H9 (cell line): ENCODE measurements at regions not wholly inside any gene's neighbourhood (a gene's known extent, or its start where the extent isn't known, plus 50 kb on each side); places are given as distances from the start of the nearest gene placed in this dataset.

Source experiments
- DNase-seq: peaks from one replicate; pipeline ENCODE4 v3.0.0-alpha.2; 2017
- H2AFZ ChIP-seq: one replicate; pipeline ENCODE4 v1.6.1; 2013; ENCODE audit warnings: mild to moderate bottlenecking, low read length, control low read depth, moderate library complexity
- H2AK5ac ChIP-seq: 2 replicates; pipeline ENCODE4 v1.6.1; 2013; ENCODE audit warnings: low read length, control low read depth, mixed read lengths; ENCODE audit not compliant: insufficient read length
- H2BK120ac ChIP-seq: one replicate; pipeline ENCODE4 v1.6.1; 2013; ENCODE audit warnings: low read depth, mild to moderate bottlenecking, low read length, control low read depth, inconsistent platforms; ENCODE audit not compliant: poor library complexity, severe bottlenecking
- H2BK12ac ChIP-seq: 2 replicates; pipeline ENCODE4 v1.6.1; 2013; ENCODE audit warnings: low read length, control low read depth, mixed read lengths, low read depth; ENCODE audit not compliant: insufficient read length
- H2BK15ac ChIP-seq: 2 replicates; pipeline ENCODE4 v1.6.1; 2013; ENCODE audit warnings: low read depth, low read length, control low read depth
- H2BK20ac ChIP-seq: one replicate; pipeline ENCODE4 v1.6.1; 2013; ENCODE audit warnings: low read depth, mild to moderate bottlenecking, low read length, control low read depth, inconsistent platforms; ENCODE audit not compliant: poor library complexity, severe bottlenecking
- H2BK5ac ChIP-seq: 2 replicates; pipeline ENCODE4 v1.6.1; 2013; ENCODE audit warnings: low read length, control low read depth, mixed read lengths; ENCODE audit not compliant: insufficient read length
- H3K14ac ChIP-seq: 2 replicates; pipeline ENCODE4 v1.6.1; 2013; ENCODE audit warnings: low read length, control low read depth; ENCODE audit not compliant: insufficient read depth
- H3K18ac ChIP-seq: 2 replicates; pipeline ENCODE4 v1.6.1; 2013; ENCODE audit warnings: low read depth, mild to moderate bottlenecking, mixed read lengths, low read length, control low read depth; ENCODE audit not compliant: insufficient read length
- H3K23ac ChIP-seq: 2 replicates; pipeline ENCODE4 v1.6.1; 2013; ENCODE audit warnings: low read length, control low read depth, mixed read lengths, low read depth; ENCODE audit not compliant: insufficient read length
- H3K23me2 ChIP-seq: 2 replicates; pipeline ENCODE4 v1.6.1; 2013; ENCODE audit warnings: low read depth, mild to moderate bottlenecking, mixed read lengths, low read length, control low read depth; ENCODE audit not compliant: insufficient read length, poor library complexity, severe bottlenecking
- H3K27ac ChIP-seq: 2 replicates; pipeline ENCODE4 v1.5.1; 2013; ENCODE audit warnings: low read length, control low read depth, mixed read lengths, low read depth; ENCODE audit not compliant: insufficient read length
- H3K27me3 ChIP-seq: 2 replicates; pipeline ENCODE4 v1.6.1; 2013; ENCODE audit warnings: low read length, control low read depth, inconsistent platforms; ENCODE audit not compliant: insufficient read depth
- H3K4ac ChIP-seq: 2 replicates; pipeline ENCODE4 v1.6.1; 2013; ENCODE audit warnings: low read depth, mild to moderate bottlenecking, control low read depth, inconsistent platforms, low read length, moderate library complexity
- H3K4me1 ChIP-seq: 2 replicates; pipeline ENCODE4 v1.6.1; 2013; ENCODE audit warnings: low read length, control low read depth, inconsistent platforms; ENCODE audit not compliant: insufficient read depth
- H3K4me2 ChIP-seq: 2 replicates; pipeline ENCODE4 v1.6.1; 2013; ENCODE audit warnings: low read length, control low read depth, mixed read lengths; ENCODE audit not compliant: insufficient read length, insufficient read depth
- H3K56ac ChIP-seq: 2 replicates; pipeline ENCODE4 v1.6.1; 2013; ENCODE audit warnings: low read depth, mild to moderate bottlenecking, mixed read lengths, low read length, control low read depth; ENCODE audit not compliant: insufficient read length
- H3K79me1 ChIP-seq: 2 replicates; pipeline ENCODE4 v1.6.1; 2013; ENCODE audit warnings: low read depth, mild to moderate bottlenecking, moderate library complexity, low read length, control low read depth, inconsistent platforms; ENCODE audit not compliant: insufficient read depth, poor library complexity, severe bottlenecking
- H3K79me2 ChIP-seq: 2 replicates; pipeline ENCODE4 v1.6.1; 2013; ENCODE audit warnings: low read length, control low read depth, inconsistent platforms; ENCODE audit not compliant: insufficient read depth
- H3K9ac ChIP-seq: 2 replicates; pipeline ENCODE4 v1.6.1; 2013; ENCODE audit warnings: low read length, control low read depth, mixed read lengths; ENCODE audit not compliant: insufficient read length; ENCODE audit errors: extremely low read depth
- H3K9me3 ChIP-seq: one replicate; pipeline ENCODE4 v1.6.1; 2013; ENCODE audit warnings: low read depth, low read length, inconsistent platforms; ENCODE audit not compliant: control insufficient read depth
- H3T11ph ChIP-seq: one replicate; pipeline ENCODE4 v1.6.1; 2013; ENCODE audit warnings: mild to moderate bottlenecking, low read length, control low read depth, inconsistent platforms
- H4K20me1 ChIP-seq: one replicate; pipeline ENCODE4 v1.6.1; 2013; ENCODE audit not compliant: control insufficient read depth, insufficient read length, insufficient read depth
- H4K5ac ChIP-seq: 2 replicates; pipeline ENCODE4 v1.6.1; 2013; ENCODE audit warnings: low read depth, mild to moderate bottlenecking, mixed read lengths, low read length, control low read depth; ENCODE audit not compliant: insufficient read length
- H4K8ac ChIP-seq: replicated peaks from 2 replicates; pipeline ENCODE4 v1.6.1; 2013; ENCODE audit warnings: low read length, control low read depth, mixed read lengths, low read depth; ENCODE audit not compliant: insufficient read length
- H4K91ac ChIP-seq: 2 replicates; pipeline ENCODE4 v1.6.1; 2013; ENCODE audit warnings: low read depth, mild to moderate bottlenecking, moderate library complexity, mixed read lengths, low read length, control low read depth; ENCODE audit not compliant: insufficient read length
- H3K27ac Mint-ChIP-seq, 3 experiments: 2 replicates in 2 of 3; 3 replicates in 1 of 3; pipeline ENCODE4 v1.8.0; 2020 to 2021; ENCODE audit warnings: mixed read lengths in 3 of 3, mild to moderate bottlenecking in 1 of 3, moderate library complexity in 1 of 3
- H3K27me3 Mint-ChIP-seq: 2 replicates; pipeline ENCODE4 v1.8.0; 2021; ENCODE audit warnings: low read depth, mild to moderate bottlenecking, moderate library complexity, mixed read lengths
- H3K36me3 Mint-ChIP-seq, 3 experiments: 2 replicates in 2 of 3; 3 replicates in 1 of 3; pipeline ENCODE4 v1.8.0; 2020 to 2021; ENCODE audit warnings: low read depth in 3 of 3, mixed read lengths in 3 of 3; ENCODE audit not compliant: insufficient read depth in 1 of 3
- H3K4me1 Mint-ChIP-seq, 2 experiments: 2 replicates each; pipeline ENCODE4 v1.8.0; 2020; ENCODE audit warnings: mixed read lengths in 2 of 2
- H3K4me3 Mint-ChIP-seq, 2 experiments: 2 replicates in 1 of 2; 3 replicates in 1 of 2; pipeline ENCODE4 v1.8.0; 2020 to 2021; ENCODE audit warnings: mild to moderate bottlenecking in 2 of 2, mixed read lengths in 2 of 2, moderate library complexity in 1 of 2
- H3K9me3 Mint-ChIP-seq, 2 experiments: 2 replicates in 1 of 2; 3 replicates in 1 of 2; pipeline ENCODE4 v1.8.0; 2020; ENCODE audit warnings: mild to moderate bottlenecking in 2 of 2, mixed read lengths in 2 of 2, moderate library complexity in 1 of 2
- CTCF ChIP-seq: fragments of 200-600 bp; sonication (generic); conservative IDR thresholded peaks from 3 replicates; pipeline ENCODE4 v1.8.0; 2021; ENCODE audit warnings: antibody characterized with exemption, mild to moderate bottlenecking
- WGBS: extraction: QIAGEN DNeasy Blood & Tissue Kit; methylation state at CpG from one replicate; pipeline ENCODE4 v1.1.7; 2013; ENCODE audit warnings: missing lambda C conversion rate, low lambda C conversion rate, mixed read lengths; ENCODE audit not compliant: insufficient read length; ENCODE audit errors: extremely low coverage; 5-methylcytosine and 5-hydroxymethylcytosine counted together

GRCh38 chr4:151576627-151577026 is 167.7 kb downstream of the FHIP1A start:
- H3K56ac ChIP-seq: no peak overlapping the region

More at GRCh38 chr4:151576627-151577026, 167.7 kb downstream of the FHIP1A start:
- H3K4me1 Mint-ChIP-seq: no peaks in the 10 kb centered on the region
- Histone ChIP-seq H2BK15ac (no peak overlapping the region), H2BK120ac (no peak overlapping the region), H4K20me1 (no peaks in the 10 kb centered on the region), H3K79me1 (no peaks in the 10 kb centered on the region), H4K91ac (no peak overlapping the region), H3K4me2 (no peak overlapping the region), H2BK5ac (no peak overlapping the region), H2BK12ac (no peak overlapping the region), H3K9ac (no peak overlapping the region), H3K4me1 (no peaks in the 10 kb centered on the region), H3K27me3 (no peaks in the 10 kb centered on the region), H3K14ac (no peak overlapping the region), H3K23ac (no peak overlapping the region), H3K4ac (no peak overlapping the region), H3T11ph (no peak overlapping the region), H2BK20ac (no peak overlapping the region), H4K8ac (no peak overlapping the region), H3K9me3 (no peaks in the 10 kb centered on the region), H2AFZ (no peak overlapping the region), H3K27ac (no peak overlapping the region), H3K18ac (no peak overlapping the region), H2AK5ac (no peak overlapping the region), H3K23me2 (no peaks in the 10 kb centered on the region), H3K79me2 (no peaks in the 10 kb centered on the region), H4K5ac (no peak overlapping the region)
- H3K27me3 Mint-ChIP-seq: no peaks in the 10 kb centered on the region
- no peaks in the 10 kb centered on the region for H3K9me3 Mint-ChIP-seq
- WGBS: no CpG with 5 or more reads among the region's 1 CpG
- TF ChIP-seq CTCF: no peak
- DNase-seq: no peak
- H3K27ac Mint-ChIP-seq: no peak overlapping the region
- no peak overlapping the region for H3K4me3 Mint-ChIP-seq
- H3K36me3 Mint-ChIP-seq: peaks cover 6 to 10% (median 8%) of the 10 kb centered on the region in 3 experiments; a peak in 6 of 7 replicates
